ENCODE measurements at regions not wholly inside any gene's neighbourhood (a gene's known extent, or its start where the extent isn't known, plus 50 kb on each side); places are given as distances from the start of the nearest gene placed in this dataset.

DNA sequence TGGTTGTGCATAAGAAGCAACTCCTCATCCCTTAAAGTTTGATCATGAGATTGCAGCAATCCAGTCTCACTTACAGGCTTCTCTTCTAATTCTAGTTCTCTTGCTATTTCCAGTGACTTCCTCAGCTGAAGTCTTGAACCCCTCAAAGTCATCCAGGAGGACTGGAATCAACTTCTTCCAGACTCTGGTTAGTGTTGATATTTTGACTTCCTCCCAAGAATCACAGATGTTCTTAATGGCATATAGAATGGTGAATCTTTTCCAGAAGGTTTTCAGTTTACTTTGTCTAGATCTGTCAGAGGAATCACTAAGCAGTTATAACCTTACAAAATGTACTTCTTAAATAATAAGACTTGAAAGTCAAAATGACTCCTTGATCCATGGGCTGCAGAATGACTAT, 81.3 kb upstream of the UBL3 start:
- TF ChIP-seq, protein P1, sequence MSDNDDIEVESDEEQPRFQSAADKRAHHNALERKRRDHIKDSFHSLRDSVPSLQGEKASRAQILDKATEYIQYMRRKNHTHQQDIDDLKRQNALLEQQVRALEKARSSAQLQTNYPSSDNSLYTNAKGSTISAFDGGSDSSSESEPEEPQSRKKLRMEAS (IDR thresholded peaks at IDR 0.05; ENCODE audit: low read depth): no peak
- no peak for TF ChIP-seq POLR2AphosphoS5 (IDR thresholded peaks at IDR 0.05; ENCODE audit: low read depth, low read length)
- TF ChIP-seq, protein P2, sequence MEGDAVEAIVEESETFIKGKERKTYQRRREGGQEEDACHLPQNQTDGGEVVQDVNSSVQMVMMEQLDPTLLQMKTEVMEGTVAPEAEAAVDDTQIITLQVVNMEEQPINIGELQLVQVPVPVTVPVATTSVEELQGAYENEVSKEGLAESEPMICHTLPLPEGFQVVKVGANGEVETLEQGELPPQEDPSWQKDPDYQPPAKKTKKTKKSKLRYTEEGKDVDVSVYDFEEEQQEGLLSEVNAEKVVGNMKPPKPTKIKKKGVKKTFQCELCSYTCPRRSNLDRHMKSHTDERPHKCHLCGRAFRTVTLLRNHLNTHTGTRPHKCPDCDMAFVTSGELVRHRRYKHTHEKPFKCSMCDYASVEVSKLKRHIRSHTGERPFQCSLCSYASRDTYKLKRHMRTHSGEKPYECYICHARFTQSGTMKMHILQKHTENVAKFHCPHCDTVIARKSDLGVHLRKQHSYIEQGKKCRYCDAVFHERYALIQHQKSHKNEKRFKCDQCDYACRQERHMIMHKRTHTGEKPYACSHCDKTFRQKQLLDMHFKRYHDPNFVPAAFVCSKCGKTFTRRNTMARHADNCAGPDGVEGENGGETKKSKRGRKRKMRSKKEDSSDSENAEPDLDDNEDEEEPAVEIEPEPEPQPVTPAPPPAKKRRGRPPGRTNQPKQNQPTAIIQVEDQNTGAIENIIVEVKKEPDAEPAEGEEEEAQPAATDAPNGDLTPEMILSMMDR (IDR thresholded peaks at IDR 0.05): no peak
- TF ChIP-seq, protein P3, sequence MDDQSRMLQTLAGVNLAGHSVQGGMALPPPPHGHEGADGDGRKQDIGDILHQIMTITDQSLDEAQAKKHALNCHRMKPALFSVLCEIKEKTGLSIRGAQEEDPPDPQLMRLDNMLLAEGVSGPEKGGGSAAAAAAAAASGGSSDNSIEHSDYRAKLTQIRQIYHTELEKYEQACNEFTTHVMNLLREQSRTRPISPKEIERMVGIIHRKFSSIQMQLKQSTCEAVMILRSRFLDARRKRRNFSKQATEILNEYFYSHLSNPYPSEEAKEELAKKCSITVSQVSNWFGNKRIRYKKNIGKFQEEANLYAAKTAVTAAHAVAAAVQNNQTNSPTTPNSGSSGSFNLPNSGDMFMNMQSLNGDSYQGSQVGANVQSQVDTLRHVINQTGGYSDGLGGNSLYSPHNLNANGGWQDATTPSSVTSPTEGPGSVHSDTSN (IDR thresholded peaks at IDR 0.05): no peak
- TF ChIP-seq, protein P4, sequence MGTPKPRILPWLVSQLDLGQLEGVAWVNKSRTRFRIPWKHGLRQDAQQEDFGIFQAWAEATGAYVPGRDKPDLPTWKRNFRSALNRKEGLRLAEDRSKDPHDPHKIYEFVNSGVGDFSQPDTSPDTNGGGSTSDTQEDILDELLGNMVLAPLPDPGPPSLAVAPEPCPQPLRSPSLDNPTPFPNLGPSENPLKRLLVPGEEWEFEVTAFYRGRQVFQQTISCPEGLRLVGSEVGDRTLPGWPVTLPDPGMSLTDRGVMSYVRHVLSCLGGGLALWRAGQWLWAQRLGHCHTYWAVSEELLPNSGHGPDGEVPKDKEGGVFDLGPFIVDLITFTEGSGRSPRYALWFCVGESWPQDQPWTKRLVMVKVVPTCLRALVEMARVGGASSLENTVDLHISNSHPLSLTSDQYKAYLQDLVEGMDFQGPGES (IDR thresholded peaks at IDR 0.05; ENCODE audit: low read depth, low read length): no peak
- TF ChIP-seq ELF1 (IDR thresholded peaks at IDR 0.05): no peak
- TF ChIP-seq, protein P5, sequence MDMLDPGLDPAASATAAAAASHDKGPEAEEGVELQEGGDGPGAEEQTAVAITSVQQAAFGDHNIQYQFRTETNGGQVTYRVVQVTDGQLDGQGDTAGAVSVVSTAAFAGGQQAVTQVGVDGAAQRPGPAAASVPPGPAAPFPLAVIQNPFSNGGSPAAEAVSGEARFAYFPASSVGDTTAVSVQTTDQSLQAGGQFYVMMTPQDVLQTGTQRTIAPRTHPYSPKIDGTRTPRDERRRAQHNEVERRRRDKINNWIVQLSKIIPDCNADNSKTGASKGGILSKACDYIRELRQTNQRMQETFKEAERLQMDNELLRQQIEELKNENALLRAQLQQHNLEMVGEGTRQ (IDR thresholded peaks at IDR 0.05; ENCODE audit: borderline replicate concordance, low read depth, low read length): no peak
- no peak for TF ChIP-seq MXI1 (IDR thresholded peaks at IDR 0.05; ENCODE audit: low read depth, low read length)
- TF ChIP-seq TEAD4 (IDR thresholded peaks at IDR 0.05; ENCODE audit: borderline replicate concordance, insufficient read depth): no peak
- no peak for TF ChIP-seq RFX5 (IDR thresholded peaks at IDR 0.05; ENCODE audit: low read length)
- no peak for TF ChIP-seq SIN3A (IDR thresholded peaks at IDR 0.05; ENCODE audit: borderline replicate concordance, low read depth, low read length)
- no peak for TF ChIP-seq TCF12 (IDR thresholded peaks at IDR 0.05)
- TF ChIP-seq TAF1 (IDR thresholded peaks at IDR 0.05; ENCODE audit: borderline replicate concordance, low read depth, low read length): no peak
- no peak for TF ChIP-seq EZH2phosphoT487 (IDR thresholded peaks at IDR 0.05; ENCODE audit: borderline replicate concordance, low read depth)

All from SK-N-SH (cell line).